ENCODE measurements at regions not wholly inside any gene's neighbourhood (a gene's known extent, or its start where the extent isn't known, plus 50 kb on each side); places are given as distances from the start of the nearest gene placed in this dataset.

GRCh38 chr6:138659998-138660397, 113.6 kb upstream of the CCDC28A start:
- no peak overlapping the region for H3K4me3 ChIP-seq (replicated peaks in 1 of 2; ENCODE audit: low read depth in 1 of 2, low read length in 2 of 2)
- no peaks in the 10 kb centered on the region for H3K9me3 ChIP-seq (ENCODE audit: control insufficient read depth in 1 of 2, insufficient read depth in 1 of 2, low read depth in 1 of 2, low read length in 2 of 2)
- CTCF ChIA-PET = no interaction called here
- ATAC-seq (no peak), DNase-seq (ENCODE audit: low read depth, low spot score) (no peak)
- 0 out of 4 replicates have a peak, but pooled peaks cover 0 to 3% of the 10 kb centered on the region in 2 experiments for H3K36me3 ChIP-seq (ENCODE audit: control insufficient read depth in 1 of 2, insufficient read depth in 2 of 2, low read length in 2 of 2)
- no peaks in the 10 kb centered on the region for H3K27me3 ChIP-seq (ENCODE audit: insufficient read depth, low read length)
- H3K9ac ChIP-seq (ENCODE audit: low read length) = no peak overlapping the region
- H3K4me1 ChIP-seq (ENCODE audit: control insufficient read depth in 1 of 2, insufficient read depth in 2 of 2, low read length in 2 of 2) = peaks cover 12 to 17% of the 10 kb centered on the region in 2 experiments
- intact Hi-C loops (cut with micrococcal nuclease) = no loop called here
- no peak overlapping the region for H3K4me2 ChIP-seq (ENCODE audit: low read length)
- H3K9me2 ChIP-seq (ENCODE audit: insufficient read depth) = no peaks in the 10 kb centered on the region
- POLR2A ChIA-PET = no interaction called here
- H4K20me1 ChIP-seq (ENCODE audit: insufficient read depth) = no peaks in the 10 kb centered on the region
- TF ChIP-seq EGR1 (IDR thresholded peaks at IDR 0.05; ENCODE audit: low read depth) (no peak), MAX (IDR thresholded peaks at IDR 0.05) (no peak), JUND (IDR thresholded peaks at IDR 0.05) (no peak), FOSL1 (IDR thresholded peaks at IDR 0.05; ENCODE audit: low read depth) (no peak), POLR2AphosphoS5 (IDR thresholded peaks at IDR 0.05; ENCODE audit: low read depth, low read length) (no peak), POLR2A (IDR thresholded peaks at IDR 0.05; ENCODE audit: borderline replicate concordance, extremely low read depth, insufficient read depth, insufficient read length) (no peak), CBX3 (IDR thresholded peaks at IDR 0.05; ENCODE audit: low read depth) (no peak)
- TF ChIP-seq, protein P1, sequence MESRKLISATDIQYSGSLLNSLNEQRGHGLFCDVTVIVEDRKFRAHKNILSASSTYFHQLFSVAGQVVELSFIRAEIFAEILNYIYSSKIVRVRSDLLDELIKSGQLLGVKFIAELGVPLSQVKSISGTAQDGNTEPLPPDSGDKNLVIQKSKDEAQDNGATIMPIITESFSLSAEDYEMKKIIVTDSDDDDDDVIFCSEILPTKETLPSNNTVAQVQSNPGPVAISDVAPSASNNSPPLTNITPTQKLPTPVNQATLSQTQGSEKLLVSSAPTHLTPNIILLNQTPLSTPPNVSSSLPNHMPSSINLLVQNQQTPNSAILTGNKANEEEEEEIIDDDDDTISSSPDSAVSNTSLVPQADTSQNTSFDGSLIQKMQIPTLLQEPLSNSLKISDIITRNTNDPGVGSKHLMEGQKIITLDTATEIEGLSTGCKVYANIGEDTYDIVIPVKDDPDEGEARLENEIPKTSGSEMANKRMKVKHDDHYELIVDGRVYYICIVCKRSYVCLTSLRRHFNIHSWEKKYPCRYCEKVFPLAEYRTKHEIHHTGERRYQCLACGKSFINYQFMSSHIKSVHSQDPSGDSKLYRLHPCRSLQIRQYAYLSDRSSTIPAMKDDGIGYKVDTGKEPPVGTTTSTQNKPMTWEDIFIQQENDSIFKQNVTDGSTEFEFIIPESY (IDR thresholded peaks at IDR 0.05; ENCODE audit: extremely low read depth, insufficient replicate concordance, low read length) = no peak
- TF ChIP-seq, protein P2, sequence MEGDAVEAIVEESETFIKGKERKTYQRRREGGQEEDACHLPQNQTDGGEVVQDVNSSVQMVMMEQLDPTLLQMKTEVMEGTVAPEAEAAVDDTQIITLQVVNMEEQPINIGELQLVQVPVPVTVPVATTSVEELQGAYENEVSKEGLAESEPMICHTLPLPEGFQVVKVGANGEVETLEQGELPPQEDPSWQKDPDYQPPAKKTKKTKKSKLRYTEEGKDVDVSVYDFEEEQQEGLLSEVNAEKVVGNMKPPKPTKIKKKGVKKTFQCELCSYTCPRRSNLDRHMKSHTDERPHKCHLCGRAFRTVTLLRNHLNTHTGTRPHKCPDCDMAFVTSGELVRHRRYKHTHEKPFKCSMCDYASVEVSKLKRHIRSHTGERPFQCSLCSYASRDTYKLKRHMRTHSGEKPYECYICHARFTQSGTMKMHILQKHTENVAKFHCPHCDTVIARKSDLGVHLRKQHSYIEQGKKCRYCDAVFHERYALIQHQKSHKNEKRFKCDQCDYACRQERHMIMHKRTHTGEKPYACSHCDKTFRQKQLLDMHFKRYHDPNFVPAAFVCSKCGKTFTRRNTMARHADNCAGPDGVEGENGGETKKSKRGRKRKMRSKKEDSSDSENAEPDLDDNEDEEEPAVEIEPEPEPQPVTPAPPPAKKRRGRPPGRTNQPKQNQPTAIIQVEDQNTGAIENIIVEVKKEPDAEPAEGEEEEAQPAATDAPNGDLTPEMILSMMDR (IDR thresholded peaks at IDR 0.05 in 2 of 3, conservative IDR thresholded peaks at IDR 0.05 in 1 of 3; ENCODE audit: borderline replicate concordance in 1 of 3, insufficient read depth in 1 of 3, low read depth in 2 of 3, low read length in 2 of 3) = no peak
- H3K27ac ChIP-seq (ENCODE audit: low read depth, low read length) = no peak overlapping the region
- no peaks in the 10 kb centered on the region for H3K79me2 ChIP-seq (ENCODE audit: insufficient read depth, low read length)
- H2AFZ ChIP-seq (ENCODE audit: low read depth, low read length, poor library complexity, severe bottlenecking) = no peak overlapping the region
- no TSS peak for BruUV-seq (replicated peaks)
- RAD21 ChIA-PET (ENCODE audit: low non-redundant PET in 1 of 2, low total read pairs in 2 of 2, uncharacterized antibody in 2 of 2, unreplicated experiment in 2 of 2) = no interaction called here
